ENCODE measurements at regions not wholly inside any gene's neighbourhood (a gene's known extent, or its start where the extent isn't known, plus 50 kb on each side); places are given as distances from the start of the nearest gene placed in this dataset.
A peak's percentile ranks its signal among the peaks of the same experiment; 100 is the strongest.
"Not testable (repeated sequence)": the region's sequence is repeated elsewhere in the genome, so short reads cannot be mapped to it uniquely, and the experiment has no call there.

DNA sequence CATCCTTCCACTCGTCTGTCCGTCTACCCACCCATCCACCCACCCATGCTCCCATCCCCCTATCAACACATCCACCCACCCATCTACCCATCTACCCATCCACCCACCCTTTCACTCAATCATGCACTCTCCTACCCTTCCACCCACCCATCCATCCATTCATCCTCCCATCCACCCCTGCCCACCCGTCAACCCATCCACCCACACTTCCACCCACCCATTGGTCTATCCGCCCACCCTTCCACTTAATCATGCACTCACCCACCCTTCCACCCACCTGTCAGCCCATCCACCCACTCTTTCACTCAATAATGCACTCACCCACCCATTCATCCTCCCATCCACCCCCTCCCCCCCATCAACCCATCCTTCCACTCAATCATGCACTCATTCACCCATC lies 250.0 kb upstream of the EEF2KMT start:
- no peak for DNase-seq

- no peak for DNase-seq
Measured at GRCh38 chr16:5336941-5337340, 239.3 kb upstream of the EEF2KMT start.

DNA sequence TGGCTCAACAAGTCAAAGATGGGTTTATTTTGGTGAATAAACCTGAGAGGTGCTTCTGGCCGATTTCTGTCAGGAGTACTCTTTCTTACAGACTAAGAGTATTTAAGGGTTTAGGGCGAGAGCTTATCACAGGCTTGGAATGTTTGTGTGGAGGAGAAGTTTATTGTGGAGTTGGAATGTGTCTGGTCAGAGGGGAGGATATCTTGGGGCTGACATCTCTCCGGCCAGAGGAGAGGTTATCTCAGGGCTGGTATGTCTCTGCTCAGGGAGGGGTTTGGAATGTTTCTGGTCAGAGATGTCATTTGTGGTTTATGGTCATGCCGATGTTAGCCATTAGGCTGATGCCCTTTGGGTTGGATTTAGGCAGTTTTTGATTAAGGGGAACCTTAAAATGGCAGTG lies 236.4 kb upstream of the EEF2KMT start:
- no peak for DNase-seq

DNA sequence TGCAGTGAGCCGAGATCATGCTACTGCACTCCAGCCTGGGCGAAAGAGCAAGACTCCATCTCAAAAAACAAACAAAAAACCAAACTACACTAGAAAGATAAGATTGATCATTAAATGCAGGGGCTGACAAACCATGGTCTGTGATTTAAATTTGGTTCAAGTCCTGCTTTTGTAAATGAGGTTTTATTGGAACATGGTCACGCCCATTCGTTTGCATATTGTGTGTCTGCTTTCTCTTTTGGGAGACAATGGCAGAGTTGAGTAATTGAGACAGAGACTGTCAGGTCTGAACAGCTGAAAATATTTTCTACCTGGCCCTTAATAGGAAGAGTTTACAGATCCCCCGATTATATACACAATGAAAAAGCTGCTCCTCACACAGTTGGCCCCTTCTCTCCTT lies 235.5 kb upstream of the EEF2KMT start:
- no peak for DNase-seq

DNA sequence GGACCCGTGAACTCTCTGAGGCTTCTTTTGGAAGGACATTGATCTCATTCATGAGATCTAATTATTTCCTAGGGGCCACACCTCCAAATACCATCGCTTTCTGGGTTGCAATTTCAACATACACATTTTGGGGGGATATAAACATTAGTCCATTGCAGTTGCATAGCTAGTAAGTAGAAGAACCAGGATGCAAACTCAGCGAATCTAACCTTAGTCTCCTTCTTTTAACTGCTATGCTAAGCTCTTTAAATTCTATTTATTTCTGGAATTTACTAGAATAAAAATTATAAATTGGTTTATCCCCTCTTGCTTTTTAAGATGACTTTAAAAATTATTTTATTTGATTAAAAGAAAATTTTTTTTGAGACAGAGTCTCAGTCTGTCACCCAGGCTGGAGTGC lies 232.5 kb upstream of the EEF2KMT start:
- DNase-seq: no peak

DNA sequence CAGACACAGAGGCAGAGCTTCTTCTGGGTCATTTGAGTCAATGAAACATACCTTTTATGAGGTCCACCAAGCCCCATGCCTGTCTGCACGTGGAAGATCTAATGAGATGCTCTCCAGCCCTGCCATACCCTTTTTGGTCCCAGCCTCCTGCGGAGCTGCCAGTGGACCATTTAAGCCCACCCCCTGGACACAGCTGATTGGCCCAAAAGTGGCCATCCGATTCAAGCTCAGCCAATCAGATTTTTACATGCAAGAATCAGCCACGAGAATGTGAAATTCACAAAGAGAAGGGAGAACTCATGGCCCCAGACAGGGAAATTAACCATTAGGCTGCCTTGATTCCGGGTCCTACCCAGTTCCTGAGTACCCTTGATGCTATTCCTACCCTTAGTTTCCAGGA lies 231.0 kb upstream of the EEF2KMT start:
- no peak for DNase-seq

DNA sequence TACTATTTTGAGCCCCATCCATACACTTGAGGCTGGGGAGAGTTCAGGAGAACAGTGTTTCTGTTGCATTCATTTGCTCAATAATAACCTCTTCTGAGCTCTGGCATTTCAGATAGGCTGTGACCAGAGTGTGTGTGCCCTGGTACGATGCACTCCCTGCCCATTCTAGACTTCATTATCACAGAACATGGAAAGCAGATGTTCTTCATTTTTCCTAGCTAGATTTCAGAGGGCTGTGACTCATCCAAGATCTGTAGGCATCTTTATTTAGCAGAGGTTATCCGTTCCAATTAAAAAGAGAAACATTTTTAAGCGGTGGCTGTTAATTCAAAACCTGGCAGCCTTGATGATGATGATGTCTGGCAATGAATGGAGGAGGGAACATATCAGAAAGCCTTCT lies 228.8 kb upstream of the EEF2KMT start:
- no peak for DNase-seq

- DNase-seq: no peak
Measured at GRCh38 chr16:5325932-5326331, 228.3 kb upstream of the EEF2KMT start.

DNA sequence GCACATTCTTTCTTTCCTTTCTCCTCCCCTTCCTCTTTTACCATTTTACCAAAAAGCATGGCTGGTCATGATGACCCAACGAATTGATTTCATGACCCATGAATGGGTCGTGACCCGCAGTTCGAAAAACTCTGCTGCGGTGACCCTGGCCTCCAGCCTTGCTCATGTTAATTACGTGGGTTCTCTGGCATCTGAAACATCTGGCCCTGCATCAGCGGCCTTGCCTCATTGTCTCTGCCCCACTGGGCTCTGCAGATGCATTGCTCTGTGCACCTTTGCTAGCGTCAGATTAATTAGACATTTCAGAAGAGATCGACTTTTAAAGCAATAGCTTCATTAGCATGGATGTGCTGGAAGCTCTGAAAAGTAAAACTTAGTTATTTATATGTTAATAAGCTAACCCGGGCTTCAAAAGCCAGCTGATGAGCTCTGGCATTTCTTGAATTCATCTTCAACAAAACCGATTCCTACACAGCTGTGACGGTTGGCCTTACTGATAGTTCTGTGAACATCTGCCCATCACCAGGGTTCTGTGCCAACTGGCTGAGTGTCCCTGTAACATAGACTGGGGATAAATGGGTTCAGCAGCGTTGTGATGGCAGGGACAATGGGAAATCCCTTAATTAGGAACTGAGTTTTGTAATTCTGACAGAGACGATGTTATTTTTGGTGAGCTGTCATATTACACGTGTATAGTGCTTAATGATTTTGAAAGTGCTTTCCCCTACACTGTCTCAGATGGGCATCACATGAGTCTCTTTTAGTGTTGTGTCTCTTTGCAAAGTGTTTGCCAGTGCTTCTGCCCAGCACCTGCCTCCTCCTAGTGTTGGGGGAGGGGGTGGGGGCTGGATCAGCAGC lies 225.9 kb upstream of the EEF2KMT start:
- DNase-seq: peak in 1 of 51 donors; percentile 5

GRCh38 chr16:5321930-5322329 lies 224.3 kb upstream of the EEF2KMT start:
- peak in 1 of 51 donors; percentile 19 for DNase-seq

DNA sequence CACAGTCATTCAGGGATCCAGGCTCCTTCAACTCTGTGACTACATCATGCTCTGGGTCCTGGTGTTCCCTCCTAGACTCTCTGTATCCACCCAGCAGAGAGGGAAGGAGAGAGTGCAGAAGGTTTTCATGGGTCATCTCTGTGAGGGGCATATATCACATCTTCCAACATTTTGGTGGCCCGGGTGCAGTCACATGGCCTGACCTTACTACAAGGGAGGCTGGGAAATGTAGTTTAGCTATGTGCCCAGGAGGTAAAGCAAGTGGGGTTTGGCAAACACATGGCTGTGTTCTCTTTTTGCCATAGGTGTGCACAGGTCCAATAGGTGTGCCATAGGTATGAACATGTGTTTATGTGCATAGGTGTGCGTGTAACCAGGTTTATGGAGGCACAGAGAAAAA lies 222.2 kb upstream of the EEF2KMT start:
- no peak for DNase-seq

- DNase-seq: no peak
Measured at GRCh38 chr16:5315914-5316313, 218.3 kb upstream of the EEF2KMT start.

GRCh38 chr16:5314377-5314776 lies 216.8 kb upstream of the EEF2KMT start:
- no peak for DNase-seq

DNA sequence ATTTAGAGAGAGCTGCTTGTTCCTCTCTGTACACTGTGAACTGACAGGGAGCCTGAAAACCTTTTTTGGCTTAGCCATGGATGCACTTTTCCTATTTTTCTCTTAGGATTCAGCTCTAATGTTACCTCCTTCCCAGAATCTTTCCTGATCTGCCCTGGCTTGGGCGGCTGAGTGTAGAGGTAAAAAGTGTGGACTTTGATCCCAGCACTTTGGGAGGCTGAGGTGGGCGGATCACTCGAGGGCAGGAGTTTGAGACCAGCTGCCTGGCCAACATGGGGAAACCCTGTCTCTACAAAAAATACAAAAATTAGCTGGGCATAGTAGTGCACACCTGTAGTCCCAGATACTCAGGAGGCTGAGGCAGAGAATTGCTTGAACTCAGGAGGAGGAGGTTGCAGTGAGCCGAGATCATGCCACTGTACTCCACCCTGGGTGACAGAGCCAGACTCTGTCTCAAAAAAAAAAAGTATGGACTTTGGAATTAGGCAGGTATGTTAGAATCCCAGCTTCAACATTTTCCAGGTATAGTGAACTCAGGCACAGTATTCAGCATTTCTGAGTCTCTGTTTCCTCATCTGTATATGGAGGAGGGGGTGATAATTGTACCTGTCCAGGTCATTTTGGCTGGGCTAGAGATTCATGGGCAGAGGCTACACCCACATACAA lies 212.5 kb upstream of the EEF2KMT start:
- no peak for DNase-seq

DNA sequence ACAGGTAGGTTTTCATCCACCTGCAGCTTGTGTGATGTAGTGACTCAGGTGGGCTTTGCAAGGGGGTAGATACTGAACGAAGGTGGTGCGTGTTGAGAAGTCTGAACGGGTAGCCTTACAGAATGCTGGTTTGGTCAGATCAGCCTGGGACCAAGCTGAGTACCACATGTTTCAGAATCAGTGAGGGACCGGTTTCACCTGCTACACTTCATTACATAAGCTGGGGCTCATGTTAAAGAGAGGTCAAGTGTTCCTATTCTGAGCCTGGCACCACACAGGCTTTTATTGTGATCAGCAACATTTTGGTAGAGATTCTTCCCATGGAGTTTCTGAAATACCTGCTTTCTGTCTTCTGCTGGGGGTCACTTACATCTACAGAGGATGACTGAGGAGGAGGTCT lies 207.4 kb upstream of the EEF2KMT start:
- DNase-seq: no peak

GRCh38 chr16:5302372-5303114 lies 204.9 kb upstream of the EEF2KMT start:
- DNase-seq: no peak

GRCh38 chr16:5298202-5298601 lies 200.6 kb upstream of the EEF2KMT start:
- no peak for DNase-seq

- DNase-seq: no peak
Measured at GRCh38 chr16:5296176-5296575, 198.6 kb upstream of the EEF2KMT start.

GRCh38 chr16:5295304-5295703 lies 197.7 kb upstream of the EEF2KMT start:
- not testable (repeated sequence) for DNase-seq

DNA sequence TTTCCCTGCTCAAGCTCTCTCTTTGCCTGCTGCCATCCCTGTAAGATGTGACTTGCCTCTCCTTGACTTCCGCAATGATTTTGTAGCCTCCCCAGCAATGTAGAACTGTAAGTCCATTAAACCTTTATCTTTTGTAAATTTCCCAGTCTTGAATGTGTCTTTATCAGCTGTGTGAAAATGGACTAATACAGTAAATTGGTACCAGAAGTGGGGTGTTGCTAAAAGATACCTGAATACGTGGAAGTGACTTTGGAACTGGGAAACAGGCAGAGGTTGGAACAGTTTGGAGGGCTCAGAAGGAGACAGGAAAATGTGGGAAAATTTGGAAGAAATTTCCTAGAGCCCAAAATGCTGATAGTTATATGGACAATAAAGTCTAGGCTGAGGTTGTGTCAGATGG lies 184.6 kb upstream of the EEF2KMT start:
- DNase-seq: not testable (repeated sequence)

GRCh38 chr16:5257462-5257861 lies 159.9 kb upstream of the EEF2KMT start:
- DNase-seq: no peak

DNA sequence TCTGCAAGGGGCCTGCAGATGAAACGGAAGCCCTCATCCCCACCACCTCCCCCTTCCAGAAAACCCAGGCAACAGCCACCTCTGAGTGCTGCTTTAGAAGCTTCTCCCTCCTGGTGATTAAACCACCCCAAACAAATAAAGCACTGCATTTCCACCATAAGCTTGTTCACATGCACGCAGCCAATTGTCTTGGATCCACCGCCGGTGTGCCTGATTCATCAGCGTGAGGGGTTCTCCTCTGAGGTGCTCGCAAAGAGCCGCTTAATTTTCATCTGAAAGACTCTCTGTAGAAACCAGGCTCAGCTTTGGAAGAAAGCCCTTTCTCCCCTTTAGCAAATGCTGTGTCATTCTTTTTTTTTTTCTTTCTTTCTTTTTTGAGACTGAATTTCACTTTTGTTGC lies 155.2 kb upstream of the EEF2KMT start:
- DNase-seq: peak in 5 of 51 donors; percentile 1 to 41 (median 22)
